NCI-H1048 (cell line): ENCODE measurements at regions not wholly inside any gene's neighbourhood (a gene's known extent, or its start where the extent isn't known, plus 50 kb on each side); places are given as distances from the start of the nearest gene placed in this dataset.

ENCODE experiments used
- DNase-seq: peaks from one replicate; lab custom pipeline; 2025; lab: John Stamatoyannopoulos, UW

DNA sequence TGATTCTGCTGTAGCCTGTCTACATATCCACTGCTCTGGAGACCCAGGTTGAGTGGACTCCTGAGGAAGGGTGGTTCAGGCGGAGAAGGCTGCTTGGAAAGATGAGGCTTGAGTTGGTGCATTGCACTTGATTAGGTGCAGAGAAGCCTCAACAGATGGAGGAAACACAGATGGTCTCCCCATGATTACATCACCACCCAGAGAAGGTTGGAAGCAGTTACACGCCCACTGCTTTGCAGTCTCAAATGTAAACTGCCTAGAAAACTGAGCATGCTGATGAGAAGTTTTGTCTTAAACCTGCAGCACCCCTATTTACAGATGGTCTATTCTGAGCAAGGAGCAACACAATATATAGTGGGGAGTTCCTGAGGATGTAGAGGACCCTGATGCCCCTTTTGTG, 266.6 kb downstream of the PIK3R1 start:
- no peak for DNase-seq

DNA sequence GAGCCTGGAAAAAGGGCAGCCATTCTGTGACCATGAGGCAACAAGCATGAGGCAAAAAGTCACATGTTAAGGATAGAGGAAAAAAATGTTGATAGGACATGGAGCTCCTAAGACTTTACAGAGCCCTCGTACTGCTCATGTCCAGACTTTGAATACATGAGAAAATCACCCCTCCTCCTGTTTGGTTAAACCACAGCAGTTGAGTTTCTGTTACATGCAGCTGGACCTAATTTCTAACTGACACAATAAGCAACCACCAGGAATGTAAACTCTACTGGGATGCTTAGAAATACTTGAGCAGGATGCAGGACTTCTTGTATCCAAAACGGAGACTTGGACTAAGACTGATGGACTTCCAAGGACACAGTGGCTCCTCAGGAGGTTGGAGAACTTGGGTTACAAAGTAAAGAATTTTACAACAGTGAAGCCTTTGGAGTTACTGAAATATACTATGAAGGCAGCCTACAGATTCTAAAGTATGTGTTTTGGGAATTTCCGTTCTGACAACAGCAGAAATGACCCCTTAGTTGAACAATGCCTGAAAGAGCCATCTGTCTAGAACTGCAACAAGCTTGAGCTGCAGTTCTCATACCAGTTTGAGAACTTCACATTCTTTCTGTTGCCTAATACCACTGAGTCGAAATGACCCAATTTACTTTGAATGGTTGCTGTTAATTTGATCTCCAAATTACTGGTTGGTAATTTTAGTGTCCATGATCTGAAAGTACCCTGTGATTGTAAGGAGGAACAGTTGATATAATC, 268.9 kb downstream of the PIK3R1 start:
- no peak for DNase-seq

- no peak for DNase-seq
Observed at GRCh38 chr5:68489556-68489955, 274.0 kb downstream of the PIK3R1 start.

GRCh38 chr5:68490406-68490805, 274.9 kb downstream of the PIK3R1 start:
- no peak for DNase-seq

DNA sequence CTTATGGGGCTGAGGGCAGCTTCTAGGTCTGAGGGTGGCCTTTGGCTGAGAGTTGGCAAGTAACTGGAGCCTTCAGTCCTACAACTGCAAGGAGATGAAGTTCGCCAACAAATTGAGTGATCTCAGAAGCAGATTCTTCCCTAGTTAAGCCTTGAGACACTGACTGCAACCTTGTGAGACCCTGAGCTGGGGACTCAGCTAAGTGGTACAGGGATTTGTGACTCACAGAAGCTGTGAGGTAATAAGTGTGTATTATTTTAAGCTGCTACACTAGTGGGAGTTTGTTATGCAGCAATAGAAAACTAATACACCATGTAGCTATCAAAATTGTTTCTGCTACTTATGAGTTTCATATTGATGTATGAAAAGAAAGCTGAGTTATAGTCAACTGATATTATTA, 279.2 kb downstream of the PIK3R1 start:
- DNase-seq = no peak

DNA sequence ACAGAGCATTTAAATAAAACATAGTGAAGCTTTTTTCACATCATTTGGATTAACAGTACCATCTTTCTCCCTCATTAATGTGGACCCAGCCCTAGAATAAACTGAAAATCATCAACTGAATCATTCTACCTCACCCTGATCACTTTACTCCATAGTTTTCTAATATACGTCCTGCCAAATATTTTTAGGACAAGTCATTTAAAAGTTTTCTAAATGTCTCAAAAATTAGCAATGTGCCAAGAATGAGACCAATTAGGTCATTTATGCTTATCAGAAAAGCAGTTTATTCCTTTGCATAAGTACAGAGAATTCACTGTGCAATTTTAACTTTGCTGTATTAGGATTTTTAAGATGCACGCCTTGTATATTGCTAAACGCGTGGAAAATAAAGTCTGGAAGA, 284.4 kb downstream of the PIK3R1 start:
- DNase-seq = no peak

DNA sequence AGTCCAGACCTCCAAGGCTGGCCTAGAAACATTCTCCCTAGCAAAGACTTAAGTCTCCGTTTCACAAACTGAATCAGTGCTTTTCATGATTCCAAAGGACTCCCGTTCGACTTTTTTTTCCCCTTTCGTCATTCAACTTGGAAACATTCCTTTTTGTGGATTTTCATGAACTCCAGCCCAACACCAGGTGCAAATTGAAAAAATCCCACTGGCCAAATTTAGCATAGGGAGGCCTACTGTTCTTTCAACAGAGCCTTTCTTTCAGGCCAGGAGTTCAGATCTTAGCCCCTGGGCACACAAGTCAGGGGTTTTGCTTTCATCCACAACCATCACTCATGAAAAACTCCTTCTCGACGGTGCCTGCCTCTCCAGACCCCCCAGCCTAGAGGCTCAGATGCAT, 285.3 kb downstream of the PIK3R1 start:
- DNase-seq = no peak

DNA sequence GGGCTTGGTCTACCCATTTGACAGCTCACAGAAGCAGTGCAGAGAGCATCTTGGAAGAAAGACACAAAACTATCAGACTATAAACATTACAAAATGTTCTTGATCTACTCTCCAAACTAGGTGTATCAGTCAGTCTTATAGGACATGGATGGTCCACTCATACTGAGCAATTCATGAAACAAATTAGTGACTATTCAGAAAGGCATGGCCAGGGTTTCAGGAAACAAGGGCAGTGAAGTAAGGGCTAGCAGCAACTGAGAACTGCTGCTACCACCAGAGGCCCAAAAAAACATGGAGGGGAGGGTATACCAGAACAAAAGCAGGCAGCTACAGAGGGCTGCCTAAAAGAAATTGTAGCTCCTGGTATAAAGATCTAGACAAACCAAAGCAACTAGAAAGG, 287.0 kb downstream of the PIK3R1 start:
- DNase-seq = no peak

GRCh38 chr5:68504306-68504705, 288.8 kb downstream of the PIK3R1 start:
- no peak for DNase-seq

DNA sequence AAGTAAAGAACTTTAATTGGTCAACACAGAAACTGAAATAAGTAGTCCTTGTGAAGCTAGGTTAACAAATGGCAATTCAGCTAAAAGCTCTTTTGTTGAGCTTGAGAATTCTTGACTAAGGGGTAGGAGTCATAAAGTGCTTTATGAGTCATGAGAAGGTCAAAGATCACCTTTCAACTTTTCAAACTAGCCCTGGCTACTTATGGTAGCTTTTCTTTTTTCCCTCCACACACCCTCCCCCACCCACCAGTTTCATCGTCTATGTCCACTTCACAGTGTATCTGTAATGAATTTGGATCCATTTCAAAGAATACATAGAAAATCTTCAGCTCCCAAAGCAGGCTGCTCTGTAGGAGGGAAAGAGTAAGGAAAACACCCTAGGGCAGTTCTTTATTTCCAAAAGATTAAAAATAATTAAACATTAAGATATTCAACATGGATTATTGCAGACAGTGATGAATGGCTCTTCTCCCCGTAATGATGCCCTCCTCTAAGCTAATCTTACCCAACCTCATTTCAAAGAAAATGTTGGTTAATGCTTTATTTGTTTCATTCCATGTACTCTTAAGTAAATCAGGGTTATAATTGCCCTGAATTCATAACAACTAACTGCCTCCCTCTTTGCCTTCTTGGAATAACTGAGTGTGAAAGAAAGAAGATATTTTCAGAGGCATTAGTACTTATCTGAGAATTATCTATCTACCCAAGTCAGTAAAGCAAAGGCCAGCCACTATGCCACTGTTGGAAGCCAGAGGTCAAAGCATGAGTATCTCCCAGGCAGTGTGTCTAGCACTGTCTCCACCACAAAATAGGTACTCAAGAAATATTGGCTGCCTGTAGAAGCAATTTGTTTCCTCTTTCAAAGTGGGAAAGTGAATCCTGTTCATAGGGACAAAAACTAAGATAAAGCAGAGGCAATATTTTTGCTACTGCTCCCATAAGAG, 290.6 kb downstream of the PIK3R1 start:
- DNase-seq = no peak

DNA sequence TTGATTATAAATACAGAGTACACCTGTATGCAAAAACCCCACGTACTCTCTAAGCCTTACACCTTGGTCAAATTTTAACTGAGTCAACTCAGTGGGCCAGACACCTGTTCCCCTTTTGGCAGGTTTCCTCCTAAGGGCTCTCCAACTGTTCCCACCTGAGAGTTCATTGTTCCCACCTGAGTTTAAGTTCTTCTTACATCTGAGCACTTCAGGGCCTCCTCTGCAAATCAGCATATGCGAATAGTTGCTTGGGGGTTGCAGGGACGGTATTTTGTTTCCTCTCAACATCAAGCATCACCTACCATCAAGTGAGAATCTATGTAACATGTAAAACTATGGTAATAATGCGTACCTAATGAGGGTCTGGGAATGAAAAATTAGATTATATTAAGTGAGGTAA, 300.0 kb downstream of the PIK3R1 start:
- DNase-seq = no peak

- no peak for DNase-seq
Observed at GRCh38 chr5:68518286-68518685, 302.7 kb downstream of the PIK3R1 start.

- no peak for DNase-seq
Observed at GRCh38 chr5:68519143-68519542, 303.6 kb downstream of the PIK3R1 start.

- DNase-seq = no peak
Observed at GRCh38 chr5:68521776-68522175, 306.2 kb downstream of the PIK3R1 start.

DNA sequence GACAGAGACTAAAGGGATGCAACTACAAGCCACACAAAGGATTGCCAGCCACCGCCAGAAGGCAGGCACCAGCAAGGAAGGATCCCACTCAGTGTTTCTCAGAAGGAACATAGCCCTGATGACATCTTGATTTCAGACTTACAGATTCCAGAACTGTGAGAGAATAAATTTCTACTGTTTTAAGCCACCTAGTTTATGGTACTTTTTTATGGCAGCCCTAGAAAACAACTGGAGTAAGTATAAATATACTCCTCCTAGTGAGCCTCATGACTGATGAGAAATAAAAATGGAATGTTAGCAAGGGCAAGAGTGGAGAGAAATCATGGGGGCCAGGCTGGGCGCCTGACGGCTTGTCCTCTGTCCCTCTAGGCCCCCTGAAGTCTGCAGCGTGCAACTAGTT, 307.3 kb downstream of the PIK3R1 start:
- no peak for DNase-seq

DNA sequence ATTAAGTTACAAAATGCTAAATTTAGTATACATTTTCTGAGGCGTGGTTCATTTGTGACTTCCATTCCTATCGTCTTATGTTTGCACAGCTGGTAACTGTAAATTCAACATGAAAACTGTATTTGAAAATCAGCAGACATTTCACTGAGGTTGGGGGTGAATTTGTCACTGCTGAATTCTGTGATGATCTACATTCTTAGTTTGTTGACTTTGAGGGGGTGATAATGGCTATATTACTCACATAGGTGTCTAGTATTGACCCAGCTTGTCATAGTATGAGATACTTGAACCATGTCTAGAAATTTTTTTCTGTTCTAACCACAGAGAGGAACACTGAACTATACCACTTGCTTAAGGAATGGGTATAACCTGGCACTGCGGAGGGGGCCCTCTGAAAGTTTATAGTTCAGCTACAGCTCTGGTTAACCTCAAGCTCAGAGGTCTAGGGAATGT, 313.3 kb downstream of the PIK3R1 start:
- no peak for DNase-seq

GRCh38 chr5:68529581-68529980, 314.0 kb downstream of the PIK3R1 start:
- no peak for DNase-seq

GRCh38 chr5:68531970-68532369, 316.4 kb downstream of the PIK3R1 start:
- DNase-seq = no peak

- no peak for DNase-seq
Observed at GRCh38 chr5:68533051-68533450, 317.5 kb downstream of the PIK3R1 start.

GRCh38 chr5:68533571-68534084, 318.1 kb downstream of the PIK3R1 start:
- DNase-seq = no peak

- no peak for DNase-seq
Observed at GRCh38 chr5:68534131-68534940, 318.8 kb downstream of the PIK3R1 start.

GRCh38 chr5:68534956-68535520, 319.5 kb downstream of the PIK3R1 start:
- DNase-seq = no peak
